ENCODE measurements at regions not wholly inside any gene's neighbourhood (a gene's known extent, or its start where the extent isn't known, plus 50 kb on each side); places are given as distances from the start of the nearest gene placed in this dataset.

DNA sequence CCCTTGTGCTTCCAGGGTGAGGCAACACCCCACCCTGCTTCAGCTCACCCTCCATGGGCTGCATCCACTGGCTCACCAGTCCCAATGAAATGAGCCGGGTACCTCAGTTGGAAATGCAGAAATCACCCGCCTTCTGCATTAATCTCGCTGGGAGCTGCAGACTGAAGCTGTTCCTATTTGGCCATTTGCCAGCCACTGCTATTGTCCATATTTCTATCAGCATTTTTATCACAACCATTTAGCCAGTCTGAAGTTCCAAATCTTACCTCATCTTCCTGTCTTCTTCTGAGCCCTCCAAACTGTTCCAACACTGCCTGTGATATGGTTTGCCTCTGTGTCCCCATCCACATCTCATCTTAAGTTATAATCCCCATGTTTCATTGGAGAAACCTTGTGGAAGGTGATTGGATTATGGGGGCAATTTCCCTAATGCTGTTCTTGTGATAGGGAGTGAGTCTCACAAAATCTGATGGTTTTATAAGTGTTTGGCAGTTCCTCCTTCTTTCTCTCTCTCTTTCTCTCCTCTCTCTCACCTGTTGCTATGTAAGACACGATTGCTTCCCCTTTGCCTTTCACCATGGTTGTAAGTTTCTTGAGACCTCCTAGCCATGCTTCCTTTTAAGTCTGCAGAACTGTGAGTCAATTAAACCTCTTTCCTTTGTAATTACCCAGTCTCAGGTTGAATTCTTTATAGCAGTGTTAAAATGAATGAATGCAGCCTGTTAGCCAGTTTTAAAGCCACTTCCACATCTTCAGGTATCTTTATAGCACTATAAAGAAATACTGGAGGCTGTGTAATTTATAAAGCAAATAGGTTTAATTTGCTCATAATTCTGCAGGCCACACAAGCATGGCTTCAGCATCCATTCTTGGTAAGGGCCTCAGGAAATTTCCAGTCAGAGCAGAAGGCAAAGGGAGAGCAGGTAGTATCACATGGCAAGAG, 203.5 kb downstream of the FCRL5 start:
- TF ChIP-seq, protein P1, sequence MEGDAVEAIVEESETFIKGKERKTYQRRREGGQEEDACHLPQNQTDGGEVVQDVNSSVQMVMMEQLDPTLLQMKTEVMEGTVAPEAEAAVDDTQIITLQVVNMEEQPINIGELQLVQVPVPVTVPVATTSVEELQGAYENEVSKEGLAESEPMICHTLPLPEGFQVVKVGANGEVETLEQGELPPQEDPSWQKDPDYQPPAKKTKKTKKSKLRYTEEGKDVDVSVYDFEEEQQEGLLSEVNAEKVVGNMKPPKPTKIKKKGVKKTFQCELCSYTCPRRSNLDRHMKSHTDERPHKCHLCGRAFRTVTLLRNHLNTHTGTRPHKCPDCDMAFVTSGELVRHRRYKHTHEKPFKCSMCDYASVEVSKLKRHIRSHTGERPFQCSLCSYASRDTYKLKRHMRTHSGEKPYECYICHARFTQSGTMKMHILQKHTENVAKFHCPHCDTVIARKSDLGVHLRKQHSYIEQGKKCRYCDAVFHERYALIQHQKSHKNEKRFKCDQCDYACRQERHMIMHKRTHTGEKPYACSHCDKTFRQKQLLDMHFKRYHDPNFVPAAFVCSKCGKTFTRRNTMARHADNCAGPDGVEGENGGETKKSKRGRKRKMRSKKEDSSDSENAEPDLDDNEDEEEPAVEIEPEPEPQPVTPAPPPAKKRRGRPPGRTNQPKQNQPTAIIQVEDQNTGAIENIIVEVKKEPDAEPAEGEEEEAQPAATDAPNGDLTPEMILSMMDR (IDR thresholded peaks at IDR 0.05) = no peak
- TF ChIP-seq POLR2A (IDR thresholded peaks at IDR 0.05) = no peak
- no peak for TF ChIP-seq EP300 (IDR thresholded peaks at IDR 0.05)
- TF ChIP-seq POLR2AphosphoS5 (IDR thresholded peaks at IDR 0.05) = no peak
